Bronchial epithelial cell (primary cell): ENCODE measurements at regions not wholly inside any gene's neighbourhood (a gene's known extent, or its start where the extent isn't known, plus 50 kb on each side); places are given as distances from the start of the nearest gene placed in this dataset.
"Not testable (repeated sequence)": the region's sequence is repeated elsewhere in the genome, so short reads cannot be mapped to it uniquely, and the experiment has no call there.

Source experiments
- DNase-seq: peaks from one replicate; pipeline ENCODE4 v3.0.0-alpha.2; 2010; ENCODE audit warnings: low read depth
- FAIRE-seq: peaks from 2 replicates; lab custom pipeline; 2011; peaks lifted over from hg19 to GRCh38; lab: Jason Lieb, UNC
- H3K27me3 ChIP-seq: 2 replicates; pipeline ENCODE4 v1.5.1; 2011; ENCODE audit warnings: low read length; ENCODE audit not compliant: control insufficient read depth, insufficient read depth
- H3K36me3 ChIP-seq: 2 replicates; pipeline ENCODE4 v1.5.1; 2011; ENCODE audit warnings: low read length; ENCODE audit not compliant: control insufficient read depth, insufficient read depth
- H3K4me3 ChIP-seq: 2 replicates; pipeline ENCODE4 v1.5.1; 2011; ENCODE audit warnings: mild to moderate bottlenecking, low read depth, low read length, control low read depth
- CTCF ChIP-seq: IDR thresholded peaks from 2 replicates; pipeline ENCODE4 v1.5.1; 2011; ENCODE audit warnings: mild to moderate bottlenecking, moderate library complexity, low read length, control low read depth, inconsistent platforms; ENCODE audit not compliant: insufficient read depth, severe bottlenecking

- DNase-seq (peak; percentile 16), FAIRE-seq (no peak)
- no peaks in the 10 kb centered on the region for H3K27me3 ChIP-seq
- TF ChIP-seq CTCF, result no peak
- no peak overlapping the region for H3K4me3 ChIP-seq
- no peaks in the 10 kb centered on the region for H3K36me3 ChIP-seq
These were observed 101.0 kb upstream of the UBQLN2 start for GRCh38 chrX:56462389-56462788.

- FAIRE-seq (no peak), DNase-seq (no peak)
- no peaks in the 10 kb centered on the region for H3K27me3 ChIP-seq
- TF ChIP-seq CTCF, result no peak
- no peak overlapping the region for H3K4me3 ChIP-seq
- no peaks in the 10 kb centered on the region for H3K36me3 ChIP-seq
These were observed 95.0 kb upstream of the UBQLN2 start for GRCh38 chrX:56468441-56468840.

- not testable (repeated sequence) for DNase-seq, H3K4me3 ChIP-seq, H3K27me3 ChIP-seq, H3K36me3 ChIP-seq, FAIRE-seq
These were observed 68.5 kb upstream of the UBQLN2 start for GRCh38 chrX:56494923-56495322.

GRCh38 chrX:56498756-56499155 is 64.7 kb upstream of the UBQLN2 start:
- H3K27me3 ChIP-seq, result no peaks in the 10 kb centered on the region
- H3K4me3 ChIP-seq, result no peak overlapping the region
- no peak for TF ChIP-seq CTCF
- DNase-seq (peak; percentile 53), FAIRE-seq (no peak)
- H3K36me3 ChIP-seq, result no peaks in the 10 kb centered on the region

- peak; percentile 55 for FAIRE-seq
- Histone ChIP-seq H3K36me3 (no peaks in the 10 kb centered on the region), H3K27me3 (no peaks in the 10 kb centered on the region), H3K4me3 (no peak overlapping the region)
- peak; percentile 87 for DNase-seq
- TF ChIP-seq CTCF, result no peak
These were observed 64.1 kb upstream of the UBQLN2 start for GRCh38 chrX:56499372-56499771.

GRCh38 chrX:56503941-56504673 is 59.3 kb upstream of the UBQLN2 start:
- H3K36me3 ChIP-seq, result no peaks in the 10 kb centered on the region
- no peak for TF ChIP-seq CTCF
- no peak overlapping the region for H3K4me3 ChIP-seq
- H3K27me3 ChIP-seq, result no peaks in the 10 kb centered on the region
- FAIRE-seq (peak; percentile 18), DNase-seq (peak; percentile 88)
